DMS 273 (cell line): ENCODE measurements at regions not wholly inside any gene's neighbourhood (a gene's known extent, or its start where the extent isn't known, plus 50 kb on each side); places are given as distances from the start of the nearest gene placed in this dataset.
A peak's percentile ranks its signal among the peaks of the same experiment; 100 is the strongest.

Experiments used
- DNase-seq: peaks from one replicate; lab custom pipeline; 2025; ENCODE audit not compliant: unreplicated experiment; lab: John Stamatoyannopoulos, UW

GRCh38 chr9:12464400-12464799, 228.8 kb upstream of the TYRP1 start:
- DNase-seq, result no peak

- peak; percentile 68 for DNase-seq
Observed at GRCh38 chr9:12464910-12465512, 228.2 kb upstream of the TYRP1 start.

- DNase-seq, result peak; percentile 4
Observed at GRCh38 chr9:12469084-12469483, 224.1 kb upstream of the TYRP1 start.

GRCh38 chr9:12494411-12494810, 198.8 kb upstream of the TYRP1 start:
- DNase-seq, result no peak

GRCh38 chr9:12497790-12498189, 195.4 kb upstream of the TYRP1 start:
- no peak for DNase-seq

GRCh38 chr9:12502520-12502919, 190.7 kb upstream of the TYRP1 start:
- DNase-seq, result no peak

- no peak for DNase-seq
Observed at GRCh38 chr9:12503606-12504122, 189.5 kb upstream of the TYRP1 start.

- DNase-seq, result no peak
Observed at GRCh38 chr9:12510551-12510950, 182.6 kb upstream of the TYRP1 start.

- DNase-seq, result peak; percentile 11
Observed at GRCh38 chr9:12511726-12512125, 181.5 kb upstream of the TYRP1 start.

GRCh38 chr9:12516031-12516430, 177.2 kb upstream of the TYRP1 start:
- DNase-seq, result no peak

- DNase-seq, result no peak
Observed at GRCh38 chr9:12516573-12516972, 176.6 kb upstream of the TYRP1 start.

GRCh38 chr9:12538842-12539579, 154.2 kb upstream of the TYRP1 start:
- DNase-seq, result peak; percentile 86

- no peak for DNase-seq
Observed at GRCh38 chr9:12539580-12539975, 153.6 kb upstream of the TYRP1 start.

- DNase-seq, result no peak
Observed at GRCh38 chr9:12544700-12545099, 148.5 kb upstream of the TYRP1 start.

GRCh38 chr9:12554636-12555035, 138.5 kb upstream of the TYRP1 start:
- DNase-seq, result peak; percentile 30

- DNase-seq, result no peak
Observed at GRCh38 chr9:12566404-12567090, 126.6 kb upstream of the TYRP1 start.

- DNase-seq, result no peak
Observed at GRCh38 chr9:12584656-12585522, 108.3 kb upstream of the TYRP1 start.

- peak; percentile 55 for DNase-seq
Observed at GRCh38 chr9:12595400-12595799, 97.8 kb upstream of the TYRP1 start.

- DNase-seq, result no peak
Observed at GRCh38 chr9:12604164-12604821, 88.9 kb upstream of the TYRP1 start.

GRCh38 chr9:12612211-12612770, 80.9 kb upstream of the TYRP1 start:
- no peak for DNase-seq
